Liver (tissue), 7 donors: ENCODE measurements at regions not wholly inside any gene's neighbourhood (a gene's known extent, or its start where the extent isn't known, plus 50 kb on each side); places are given as distances from the start of the nearest gene placed in this dataset.

Experiments used
- DNase-seq: peaks from one replicate; pipeline ENCODE4 v3.0.0-alpha.2; 2017; ENCODE audit warnings: low spot score
- H3K27ac ChIP-seq, 2 donors: one replicate each; pipeline ENCODE4 v1.7.0; 2013; ENCODE audit warnings: inconsistent platforms in 2 of 2, low read length in 2 of 2, control low read depth in 1 of 2, low read depth in 1 of 2, mild to moderate bottlenecking in 1 of 2
- H3K27me3 ChIP-seq, 4 donors: one replicate each; pipeline versions ENCODE4 v1.6.1 to v1.7.0; 2013; ENCODE audit warnings: low read length in 3 of 4, inconsistent platforms in 1 of 4, mild to moderate bottlenecking in 1 of 4, moderate library complexity in 1 of 4; ENCODE audit not compliant: control insufficient read depth in 4 of 4, insufficient read depth in 4 of 4
- H3K36me3 ChIP-seq, 4 donors: one replicate each; pipeline versions ENCODE4 v1.6.1 to v1.7.0; 2013; ENCODE audit warnings: low read length in 3 of 4, mild to moderate bottlenecking in 3 of 4, low read depth in 1 of 4, moderate library complexity in 1 of 4; ENCODE audit not compliant: control insufficient read depth in 4 of 4, insufficient read depth in 3 of 4
- H3K4me1 ChIP-seq, 4 donors: one replicate each; pipeline versions ENCODE4 v1.6.1 to v1.7.0; 2013; ENCODE audit warnings: low read length in 3 of 4, mild to moderate bottlenecking in 3 of 4, moderate library complexity in 1 of 4; ENCODE audit not compliant: control insufficient read depth in 4 of 4, insufficient read depth in 4 of 4
- H3K4me3 ChIP-seq, 3 donors: one replicate each; pipeline versions ENCODE4 v1.6.1 to v1.7.0; 2013; ENCODE audit warnings: low read length in 3 of 3, control low read depth in 1 of 3, low read depth in 1 of 3, mild to moderate bottlenecking in 1 of 3
- H3K9ac ChIP-seq, 2 donors: one replicate each; pipeline ENCODE4 v1.7.0; 2013; ENCODE audit warnings: low read length in 2 of 2, mild to moderate bottlenecking in 2 of 2, moderate library complexity in 2 of 2, control low read depth in 1 of 2, low read depth in 1 of 2
- H3K9me3 ChIP-seq, 4 donors: one replicate each; pipeline versions ENCODE4 v1.6.1 to v1.7.0; 2013; ENCODE audit warnings: low read length in 3 of 4; ENCODE audit not compliant: control insufficient read depth in 4 of 4
- ATF3 ChIP-seq: IDR thresholded peaks from 2 replicates; pipeline ENCODE4 v1.6.1; 2016; ENCODE audit warnings: antibody characterized with exemption
- GABPA ChIP-seq, 2 donors: IDR thresholded peaks in 1 of 2; conservative IDR thresholded peaks in 1 of 2; 2 replicates each; pipeline ENCODE4 v1.6.1; 2016; ENCODE audit warnings: antibody characterized with exemption in 2 of 2, mild to moderate bottlenecking in 1 of 2, moderate library complexity in 1 of 2
- HNF4A ChIP-seq, 2 donors: conservative IDR thresholded peaks; 2 replicates each; pipeline ENCODE4 v1.6.1; 2016; ENCODE audit warnings: antibody characterized with exemption in 2 of 2, mild to moderate bottlenecking in 2 of 2
- HNF4G ChIP-seq: IDR thresholded peaks from 2 replicates; pipeline ENCODE4 v1.6.1; 2016; ENCODE audit warnings: antibody characterized with exemption
- JUND ChIP-seq, 2 donors: IDR thresholded peaks; 2 replicates each; pipeline ENCODE4 v1.6.1; 2016; ENCODE audit warnings: antibody characterized with exemption in 2 of 2
- MAX ChIP-seq: IDR thresholded peaks from 2 replicates; pipeline ENCODE4 v1.6.1; 2016; ENCODE audit warnings: antibody characterized with exemption
- RAD21 ChIP-seq, 2 donors: IDR thresholded peaks; 2 replicates each; pipeline ENCODE4 v1.6.1; 2016; ENCODE audit warnings: antibody characterized with exemption in 2 of 2, mild to moderate bottlenecking in 2 of 2
- REST ChIP-seq: IDR thresholded peaks from 2 replicates; pipeline ENCODE4 v1.6.1; 2016; ENCODE audit warnings: antibody characterized with exemption, mild to moderate bottlenecking
- TAF1 ChIP-seq: conservative IDR thresholded peaks from 2 replicates; pipeline ENCODE4 v1.6.1; 2016; ENCODE audit warnings: antibody characterized with exemption, mild to moderate bottlenecking
- YY1 ChIP-seq: IDR thresholded peaks from 2 replicates; pipeline ENCODE4 v1.6.1; 2016; ENCODE audit warnings: antibody characterized with exemption, mild to moderate bottlenecking
- WGBS: extraction: QIAGEN DNeasy Blood & Tissue Kit; methylation state at CpG from one replicate; pipeline ENCODE4 v1.1.7; 2013; 5-methylcytosine and 5-hydroxymethylcytosine counted together
- donor health status: healthy.
- donor health status: healthy.
- donor health status: healthy.
- donor health status: healthy.

- 76% methylated on average over 5 of the region's 5 CpGs for WGBS
- no peak for TF ChIP-seq RAD21 (IDR thresholded peaks at IDR 0.05)
Observed at GRCh38 chr17:15038656-15039055, 226.5 kb downstream of the PMP22 start.

GRCh38 chr17:15036238-15036637 lies 228.9 kb downstream of the PMP22 start:
- no peak for DNase-seq
- H3K27ac ChIP-seq: no peak overlapping the region
- no peaks in the 10 kb centered on the region for H3K36me3 ChIP-seq
- peaks cover 0 to 3% (median 0%) of the 10 kb centered on the region in 4 donors for H3K9me3 ChIP-seq
- no peak for TF ChIP-seq YY1
- no peak for TF ChIP-seq REST
- no peak for TF ChIP-seq MAX
- TF ChIP-seq TAF1: no peak
- no peak for TF ChIP-seq HNF4G
- no peak for TF ChIP-seq ATF3
- 76% methylated on average over 8 of the region's 8 CpGs for WGBS
- no peaks in the 10 kb centered on the region for H3K4me1 ChIP-seq
- no peak overlapping the region for H3K9ac ChIP-seq
- no peak overlapping the region for H3K4me3 ChIP-seq
- peaks cover 0 to 13% (median 0%) of the 10 kb centered on the region in 4 donors for H3K27me3 ChIP-seq

More at GRCh38 chr17:15038656-15039055, 226.5 kb downstream of the PMP22 start:
- H3K9ac ChIP-seq: no peak overlapping the region
- no peak overlapping the region for H3K27ac ChIP-seq
- H3K36me3 ChIP-seq: no peaks in the 10 kb centered on the region
- no peak overlapping the region for H3K4me3 ChIP-seq
- peaks cover 0 to 3% (median 0%) of the 10 kb centered on the region in 4 donors for H3K9me3 ChIP-seq
- no peaks in the 10 kb centered on the region for H3K4me1 ChIP-seq
- no peak for DNase-seq
- H3K27me3 ChIP-seq: peaks cover 0 to 9% (median 0%) of the 10 kb centered on the region in 4 donors

- H3K36me3 ChIP-seq: no peaks in the 10 kb centered on the region
- DNase-seq: no peak
- H3K27ac ChIP-seq: no peak overlapping the region
- peaks cover 0 to 3% (median 0%) of the 10 kb centered on the region in 4 donors for H3K9me3 ChIP-seq
- WGBS: 72% methylated on average over 3 of the region's 3 CpGs
- TF ChIP-seq JUND (IDR thresholded peaks at IDR 0.05) (no peak), TAF1 (no peak), HNF4A (conservative IDR thresholded peaks at IDR 0.05) (no peak), GABPA (IDR thresholded peaks at IDR 0.05 in 1 of 2, conservative IDR thresholded peaks at IDR 0.05 in 1 of 2) (no peak), MAX (no peak)
- H3K27me3 ChIP-seq: peaks cover 0 to 8% (median 0%) of the 10 kb centered on the region in 4 donors
- H3K9ac ChIP-seq: no peak overlapping the region
- no peaks in the 10 kb centered on the region for H3K4me1 ChIP-seq
- no peak overlapping the region for H3K4me3 ChIP-seq
Observed at GRCh38 chr17:15031975-15032374, 233.2 kb downstream of the PMP22 start.
